Transverse colon (tissue), 4 donors: ENCODE measurements at regions not wholly inside any gene's neighbourhood (a gene's known extent, or its start where the extent isn't known, plus 50 kb on each side); places are given as distances from the start of the nearest gene placed in this dataset.

ENCODE experiments used
- DNase-seq: peaks from one replicate; pipeline ENCODE4 v3.0.0-alpha.2; 2019
- H3K27ac ChIP-seq, 4 donors: fragments of 200-600 bp; sonication (generic); 2 replicates each; pipeline ENCODE4 v1.5.1; 2016 to 2018; ENCODE audit warnings: inconsistent platforms in 4 of 4
- H3K27me3 ChIP-seq: fragments of 200-600 bp; sonication (generic); 2 replicates; pipeline ENCODE4 v1.5.1; 2017; ENCODE audit warnings: inconsistent platforms
- H3K36me3 ChIP-seq, 4 donors: fragments of 200-600 bp; sonication (generic); 2 replicates each; pipeline ENCODE4 v1.5.1; 2017 to 2019; ENCODE audit warnings: inconsistent platforms in 4 of 4
- H3K4me1 ChIP-seq, 4 donors: fragments of 200-600 bp; sonication (generic); 2 replicates each; pipeline ENCODE4 v1.5.1; 2017 to 2020; ENCODE audit warnings: inconsistent platforms in 4 of 4
- H3K4me3 ChIP-seq, 4 donors: fragments of 200-600 bp; sonication (generic); 1 replicate in 1 of 4; 2 replicates in 3 of 4; pipeline versions ENCODE4 v1.5.1 to v1.6.1; 2017 to 2019; ENCODE audit warnings: inconsistent platforms in 4 of 4
- H3K9me3 ChIP-seq, 2 donors: fragments of 200-600 bp; sonication (generic); 2 replicates each; pipeline ENCODE4 v1.5.1; 2017 to 2019; ENCODE audit warnings: inconsistent platforms in 2 of 2
- EP300 ChIP-seq: sonication (generic); formaldehyde crosslinking; IDR thresholded peaks from one replicate; pipeline ENCODE4 v1.6.1; 2017; ENCODE audit warnings: antibody characterized with exemption, low read depth
- POLR2A ChIP-seq: fragments of 450-650 bp; IDR thresholded peaks from one replicate; pipeline ENCODE4 v1.6.1; 2016; ENCODE audit warnings: antibody characterized with exemption, mild to moderate bottlenecking, moderate library complexity
- POLR2AphosphoS5 ChIP-seq, 3 donors: sonication (generic); formaldehyde crosslinking; IDR thresholded peaks; one replicate each; pipeline ENCODE4 v1.6.1; 2016; ENCODE audit warnings: antibody characterized with exemption in 3 of 3
- WGBS, 2 donors: methylation state at CpG; one replicate each; pipeline ENCODE4 v1.1.5; 2018; ENCODE audit warnings: low coverage in 1 of 2; 5-methylcytosine and 5-hydroxymethylcytosine counted together
- in situ Hi-C, 4 donors: fragments of 200-750 bp; cut with MboI; loops; one replicate each; pipeline versions ENCODE4 v1.15.0 to v1.15.1; 2017; ENCODE audit warnings: low sequenced_read_pairs in 3 of 4, low pct_ligation_motif_present in 1 of 4, low pct_unique_long_range_greater_than_20kb in 1 of 4
- intact Hi-C: fragments of 100-400 bp; cut with DNase I; formaldehyde crosslinking; loops from one replicate; pipeline ENCODE4 v1.15.1; 2023; ENCODE audit warnings: low total_unique reads
- TF ChIP-seq, protein P1 (sequence below), 5 experiments: fragments of 200-600 bp in 3 of 5; fragments of 450-650 bp in 2 of 5; sonication (generic) in 3 of 5; IDR thresholded peaks; 1 replicate in 2 of 5; 2 replicates in 3 of 5; pipeline ENCODE4 v1.5.1; 2016 to 2017; ENCODE audit warnings: antibody characterized with exemption in 5 of 5, inconsistent platforms in 3 of 5, mild to moderate bottlenecking in 2 of 5, moderate library complexity in 1 of 5

DNA sequence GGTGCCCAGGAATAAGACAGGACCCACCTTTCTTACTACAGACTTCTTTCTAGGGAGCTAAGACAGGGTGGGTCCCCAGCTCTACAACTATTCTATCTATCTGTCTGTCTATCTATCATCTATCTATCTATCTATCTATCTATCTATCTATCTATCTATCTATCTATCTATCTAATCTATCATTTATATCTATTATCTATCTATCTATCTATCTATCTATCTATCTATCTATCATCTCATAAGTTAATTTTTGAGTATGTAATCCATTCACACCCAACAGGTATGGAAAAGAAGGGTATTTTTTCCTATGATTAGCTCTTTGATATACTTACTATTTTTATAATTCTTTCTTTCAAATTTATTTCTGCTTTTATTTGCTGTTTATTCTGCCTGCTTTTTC lies 55.9 kb downstream of the BAMBI start:
- intact Hi-C loops: no loop called here
- in situ Hi-C loops: no loop called here

DNA sequence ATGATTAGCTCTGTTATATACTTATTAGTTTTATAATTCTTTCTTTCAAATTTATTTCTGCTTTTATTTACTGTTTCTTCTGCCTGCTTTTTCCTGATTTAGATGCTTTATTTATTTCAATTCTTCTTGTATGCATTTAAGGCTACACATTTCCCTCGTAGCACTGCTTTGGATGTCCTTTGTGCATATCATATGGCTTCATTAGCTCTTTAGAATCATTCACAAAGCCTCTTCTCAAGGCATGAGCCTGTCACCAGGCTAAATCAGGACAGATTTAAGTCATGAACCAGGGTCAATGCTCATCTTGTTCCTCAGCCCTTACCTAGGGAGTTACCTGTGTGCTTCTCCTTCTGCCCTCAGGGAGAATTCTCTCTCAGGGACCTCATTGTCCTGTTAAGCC lies 56.3 kb downstream of the BAMBI start:
- TF ChIP-seq, protein P1, sequence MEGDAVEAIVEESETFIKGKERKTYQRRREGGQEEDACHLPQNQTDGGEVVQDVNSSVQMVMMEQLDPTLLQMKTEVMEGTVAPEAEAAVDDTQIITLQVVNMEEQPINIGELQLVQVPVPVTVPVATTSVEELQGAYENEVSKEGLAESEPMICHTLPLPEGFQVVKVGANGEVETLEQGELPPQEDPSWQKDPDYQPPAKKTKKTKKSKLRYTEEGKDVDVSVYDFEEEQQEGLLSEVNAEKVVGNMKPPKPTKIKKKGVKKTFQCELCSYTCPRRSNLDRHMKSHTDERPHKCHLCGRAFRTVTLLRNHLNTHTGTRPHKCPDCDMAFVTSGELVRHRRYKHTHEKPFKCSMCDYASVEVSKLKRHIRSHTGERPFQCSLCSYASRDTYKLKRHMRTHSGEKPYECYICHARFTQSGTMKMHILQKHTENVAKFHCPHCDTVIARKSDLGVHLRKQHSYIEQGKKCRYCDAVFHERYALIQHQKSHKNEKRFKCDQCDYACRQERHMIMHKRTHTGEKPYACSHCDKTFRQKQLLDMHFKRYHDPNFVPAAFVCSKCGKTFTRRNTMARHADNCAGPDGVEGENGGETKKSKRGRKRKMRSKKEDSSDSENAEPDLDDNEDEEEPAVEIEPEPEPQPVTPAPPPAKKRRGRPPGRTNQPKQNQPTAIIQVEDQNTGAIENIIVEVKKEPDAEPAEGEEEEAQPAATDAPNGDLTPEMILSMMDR (IDR thresholded peaks at IDR 0.05): no peak
- TF ChIP-seq EP300: no peak
- TF ChIP-seq POLR2A: no peak
- TF ChIP-seq POLR2AphosphoS5 (IDR thresholded peaks at IDR 0.05): no peak
- intact Hi-C loops: no loop called here
- H3K4me1 ChIP-seq: no peaks in the 10 kb centered on the region
- no peaks in the 10 kb centered on the region for H3K36me3 ChIP-seq
- WGBS, 2 donors: 85 to 88% methylated on average over 1 of the region's 1 CpG
- no peaks in the 10 kb centered on the region for H3K9me3 ChIP-seq
- DNase-seq: no peak
- no peaks in the 10 kb centered on the region for H3K27me3 ChIP-seq
- H3K27ac ChIP-seq: no peak overlapping the region
- H3K4me3 ChIP-seq: no peak overlapping the region
- in situ Hi-C loops: no loop called here

More for the DNA sequence above, 55.9 kb downstream of the BAMBI start:
- no peaks in the 10 kb centered on the region for H3K27me3 ChIP-seq
- TF ChIP-seq POLR2AphosphoS5 (IDR thresholded peaks at IDR 0.05) (no peak), POLR2A (no peak), EP300 (no peak)
- TF ChIP-seq, protein P1 (IDR thresholded peaks at IDR 0.05): no peak
- no peaks in the 10 kb centered on the region for H3K4me1 ChIP-seq
- no peak for DNase-seq
- H3K27ac ChIP-seq: no peak overlapping the region
- no peaks in the 10 kb centered on the region for H3K36me3 ChIP-seq
- H3K4me3 ChIP-seq: no peak overlapping the region
- H3K9me3 ChIP-seq: no peaks in the 10 kb centered on the region

DNA sequence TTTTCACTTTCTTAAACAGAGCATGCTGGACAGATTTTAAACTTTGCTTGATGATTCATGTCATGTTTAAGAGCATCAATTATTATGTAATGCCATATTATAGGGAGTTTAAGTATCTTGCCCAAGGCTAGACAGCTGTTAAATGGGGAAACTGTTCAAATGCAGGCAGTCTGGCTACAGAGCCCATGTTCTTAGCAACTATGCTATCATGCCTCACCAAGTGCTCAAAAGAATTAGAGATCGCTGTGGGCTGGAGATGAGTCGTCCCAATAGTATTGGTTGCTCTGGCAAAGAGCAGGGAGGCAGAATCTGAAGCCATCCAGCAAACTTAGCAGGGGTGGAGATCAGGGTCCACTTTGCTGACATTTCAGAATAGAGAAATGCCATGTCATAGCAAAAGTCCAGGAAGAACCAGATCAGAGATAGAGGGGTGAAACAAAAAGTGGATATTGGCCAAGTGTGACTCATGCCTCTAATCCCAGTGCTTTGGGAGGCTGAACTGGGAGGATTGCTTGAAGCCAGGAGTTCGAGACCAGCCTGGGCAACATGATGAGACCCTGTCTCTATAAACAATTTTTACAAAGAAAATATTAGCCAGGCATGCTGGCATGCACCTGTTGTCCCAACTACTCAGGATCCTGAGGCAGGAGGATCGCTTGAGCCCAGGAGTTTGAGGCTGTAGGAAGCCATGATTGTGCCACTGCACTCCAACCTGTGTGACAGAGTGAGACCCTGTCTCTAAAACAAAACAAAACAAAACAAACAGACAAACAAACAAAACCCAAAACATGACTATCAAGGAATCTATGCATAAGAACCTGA lies 57.8 kb downstream of the BAMBI start:
- TF ChIP-seq EP300 (no peak), POLR2AphosphoS5 (IDR thresholded peaks at IDR 0.05) (no peak), POLR2A (no peak)
- TF ChIP-seq, protein P1 (IDR thresholded peaks at IDR 0.05): no peak
- no peak overlapping the region for H3K4me3 ChIP-seq
- intact Hi-C loops (no loop called here), in situ Hi-C loops (no loop called here)
- no peaks in the 10 kb centered on the region for H3K9me3 ChIP-seq
- no peaks in the 10 kb centered on the region for H3K27me3 ChIP-seq
- H3K36me3 ChIP-seq: no peaks in the 10 kb centered on the region
- H3K27ac ChIP-seq: no peak overlapping the region
- no peaks in the 10 kb centered on the region for H3K4me1 ChIP-seq
- 63 to 68% methylated on average over 2 to 4 of the region's 4 CpGs for WGBS, 2 donors
- DNase-seq: no peak

DNA sequence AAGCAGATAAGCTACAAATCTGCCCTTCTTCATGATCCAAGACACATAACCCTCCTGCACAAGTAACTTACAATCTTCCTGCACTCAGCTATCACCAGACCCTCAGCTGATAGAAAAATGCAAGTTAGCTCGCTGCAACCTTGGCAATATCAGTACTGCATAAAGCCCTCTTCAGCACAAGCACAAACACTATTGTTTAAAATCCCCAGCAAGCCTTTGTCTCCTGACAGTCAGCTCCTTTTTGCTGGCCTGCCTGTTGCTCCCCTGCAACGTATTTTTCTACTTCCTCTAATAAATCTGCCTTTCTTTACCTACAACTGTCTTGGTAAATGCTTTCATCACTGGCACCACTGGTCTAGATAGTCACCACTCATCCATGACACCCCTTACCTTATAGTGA lies 59.8 kb downstream of the BAMBI start:
- H3K4me1 ChIP-seq: no peaks in the 10 kb centered on the region
- no peaks in the 10 kb centered on the region for H3K27me3 ChIP-seq
- WGBS, 2 donors: 56 to 71% methylated on average over 1 to 2 of the region's 2 CpGs
- no peak for DNase-seq
- no peak overlapping the region for H3K27ac ChIP-seq
- intact Hi-C loops (no loop called here), in situ Hi-C loops (no loop called here)
- H3K9me3 ChIP-seq: no peaks in the 10 kb centered on the region
- TF ChIP-seq POLR2A (no peak), POLR2AphosphoS5 (IDR thresholded peaks at IDR 0.05) (no peak), EP300 (no peak)
- H3K36me3 ChIP-seq: no peaks in the 10 kb centered on the region
- no peak overlapping the region for H3K4me3 ChIP-seq

DNA sequence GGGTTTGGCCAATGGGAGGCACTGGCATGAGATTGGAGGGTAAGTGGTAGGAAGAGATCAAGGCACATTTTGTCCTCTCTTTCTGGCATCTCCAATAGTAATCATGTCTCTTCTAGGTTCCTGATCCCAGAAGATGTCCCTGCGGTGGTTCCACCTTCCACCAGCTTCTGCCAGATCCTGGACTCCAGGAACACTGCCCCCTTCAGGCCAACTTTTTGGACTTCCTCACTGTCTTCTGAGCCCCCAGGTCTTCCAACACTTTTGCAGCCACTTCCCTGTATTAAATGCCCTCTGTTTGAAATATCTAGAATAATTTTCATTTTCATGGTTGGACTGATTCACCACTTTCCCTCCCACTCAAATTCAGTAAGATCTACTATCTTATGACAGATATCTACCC lies 60.9 kb downstream of the BAMBI start:
- TF ChIP-seq POLR2AphosphoS5 (IDR thresholded peaks at IDR 0.05): no peak
- H3K9me3 ChIP-seq: no peaks in the 10 kb centered on the region
- H3K27me3 ChIP-seq: no peaks in the 10 kb centered on the region
- no peak overlapping the region for H3K4me3 ChIP-seq
- in situ Hi-C loops: no loop called here
- intact Hi-C loops: no loop called here
- WGBS, 2 donors: 80 to 90% methylated on average over 1 of the region's 1 CpG
- H3K36me3 ChIP-seq: no peaks in the 10 kb centered on the region
- no peak overlapping the region for H3K27ac ChIP-seq
- DNase-seq: no peak
- H3K4me1 ChIP-seq: no peaks in the 10 kb centered on the region
